HepG2 (cell line): ENCODE measurements at regions not wholly inside any gene's neighbourhood (a gene's known extent, or its start where the extent isn't known, plus 50 kb on each side); places are given as distances from the start of the nearest gene placed in this dataset.

Source experiments
- ATAC-seq: fragments of 200-7000 bp; cut with Tn5 transposase; 3 replicates; pipeline ENCODE4 v1.9.1; 2020; ENCODE audit warnings: mild to moderate bottlenecking, moderate library complexity
- BruUV-seq: library from RNA; stranded (reverse); fragments of 400-500 nt; replicated peaks from 2 replicates; lab custom pipeline; 2021; lab: Mats Ljungman, UMichigan
- CTCF ChIA-PET: fragments of 300-600 bp; formaldehyde crosslinking; extraction: SDS; loops from one replicate; lab custom pipeline; 2021; ENCODE audit warnings: low total read pairs, inconsistent platforms, low intra/inter-chr PET ratio; lab: Yijun Ruan, JAX
- POLR2A ChIA-PET: fragments of 350-600 bp; sonication (Branson Sonifier 250); formaldehyde crosslinking; loops from one replicate; lab custom pipeline; 2020; ENCODE audit warnings: antibody characterized with exemption, inconsistent platforms; lab: Yijun Ruan, JAX
- DNase-seq: peaks from one replicate; pipeline ENCODE4 v3.0.0-alpha.2; 2015; ENCODE audit warnings: low spot score
- FAIRE-seq: peaks from 3 replicates; lab custom pipeline; 2011; peaks lifted over from hg19 to GRCh38; lab: Jason Lieb, UNC
- H2AFZ ChIP-seq: one replicate; pipeline ENCODE4 v1.6.1; 2011; ENCODE audit warnings: low read length, inconsistent platforms
- H3K27ac ChIP-seq: fragments of 300-600 bp; 3 replicates; pipeline ENCODE4 v1.8.0; 2011; ENCODE audit warnings: mixed run types, mild to moderate bottlenecking, mixed read lengths, low read length, inconsistent platforms; ENCODE audit not compliant: insufficient read depth; ENCODE audit errors: extremely low read length
- H3K27me3 ChIP-seq, 2 experiments: fragments of 200-600 bp in 1 of 2; 2 replicates in 1 of 2; 3 replicates in 1 of 2; pipeline versions ENCODE4 v1.6.0 to v1.8.0; 2011; ENCODE audit warnings: low read length in 2 of 2, mild to moderate bottlenecking in 2 of 2, moderate library complexity in 2 of 2, inconsistent platforms in 1 of 2; ENCODE audit not compliant: insufficient read depth in 2 of 2, control insufficient read depth in 1 of 2
- H3K36me3 ChIP-seq, 2 experiments: fragments of 200-600 bp in 1 of 2; replicated peaks in 1 of 2; 2 replicates in 1 of 2; 3 replicates in 1 of 2; pipeline versions ENCODE4 v1.5.1 to v1.8.0; 2011; ENCODE audit warnings: low read length in 2 of 2, inconsistent platforms in 1 of 2; ENCODE audit not compliant: insufficient read depth in 2 of 2, control insufficient read depth in 1 of 2
- H3K4me1 ChIP-seq: 2 replicates; pipeline ENCODE4 v1.5.1; 2012; ENCODE audit warnings: low read length, inconsistent platforms; ENCODE audit not compliant: insufficient read depth
- H3K4me2 ChIP-seq: 2 replicates; pipeline ENCODE4 v1.6.0; 2011; ENCODE audit warnings: low read depth, low read length, inconsistent platforms
- H3K4me3 ChIP-seq, 3 experiments: fragments of 200-600 bp in 1 of 3; sonication (generic), shearing (Covaris generic) in 1 of 3; replicated peaks in 1 of 3; 2 replicates each; pipeline ENCODE4 v1.5.1; 2011 to 2016; ENCODE audit warnings: low read length in 3 of 3, inconsistent platforms in 2 of 3, low read depth in 2 of 3, mild to moderate bottlenecking in 2 of 3, control low read depth in 1 of 3, mixed read lengths in 1 of 3; ENCODE audit not compliant: insufficient read depth in 1 of 3
- H3K79me2 ChIP-seq: one replicate; pipeline ENCODE4 v1.6.1; 2011; ENCODE audit warnings: low read length, inconsistent platforms; ENCODE audit not compliant: insufficient read depth
- H3K9ac ChIP-seq: 2 replicates; pipeline ENCODE4 v1.6.0; 2011; ENCODE audit warnings: mild to moderate bottlenecking, low read depth, low read length, inconsistent platforms; ENCODE audit not compliant: insufficient read depth
- H3K9me3 ChIP-seq: 2 replicates; pipeline ENCODE4 v1.5.1; 2012; ENCODE audit warnings: mild to moderate bottlenecking, low read length
- H4K20me1 ChIP-seq: 2 replicates; pipeline ENCODE4 v1.6.0; 2011; ENCODE audit warnings: inconsistent platforms, mild to moderate bottlenecking, low read length, moderate library complexity; ENCODE audit not compliant: insufficient read depth
- EZH2 ChIP-seq: conservative IDR thresholded peaks from 2 replicates; pipeline ENCODE4 v1.6.1; 2012; ENCODE audit warnings: mild to moderate bottlenecking, low read depth, low read length, moderate library complexity
- GATAD1 ChIP-seq: IDR thresholded peaks from 2 replicates; pipeline ENCODE4 v1.6.1; 2016; ENCODE audit warnings: missing genetic modification reagents, missing compliant biosample characterization
- HDAC2 ChIP-seq: sonication (generic); formaldehyde crosslinking; IDR thresholded peaks from 2 replicates; pipeline ENCODE4 v1.4.0; 2020; ENCODE audit warnings: missing genetic modification reagents
- HIVEP1 ChIP-seq: sonication (generic); formaldehyde crosslinking; IDR thresholded peaks from 2 replicates; pipeline ENCODE4 v1.4.0; 2020; ENCODE audit warnings: mild to moderate bottlenecking, missing genetic modification reagents
- HNRNPUL1 ChIP-seq: fragments of 200-400 bp; formaldehyde crosslinking; IDR thresholded peaks from 2 replicates; pipeline ENCODE4 v1.6.1; 2017; ENCODE audit warnings: low read depth, mild to moderate bottlenecking, low read length, moderate library complexity
- MAZ ChIP-seq, 2 experiments: sonication (generic) in 1 of 2; formaldehyde crosslinking in 1 of 2; IDR thresholded peaks; 2 replicates each; pipeline versions ENCODE4 v1.5.0 to v1.6.1; 2012 to 2020; ENCODE audit warnings: low read depth in 2 of 2, mild to moderate bottlenecking in 2 of 2, borderline replicate concordance in 1 of 2, improper control_type of control experiment in 1 of 2, low read length in 1 of 2, missing genetic modification reagents in 1 of 2, moderate library complexity in 1 of 2
- NONO ChIP-seq, 2 experiments: fragments of 450-650 bp in 1 of 2; sonication (generic) in 1 of 2; formaldehyde crosslinking in 1 of 2; IDR thresholded peaks in 1 of 2; conservative IDR thresholded peaks in 1 of 2; 2 replicates each; pipeline versions ENCODE4 v1.6.1 to v1.8.0; 2017 to 2022; ENCODE audit warnings: mild to moderate bottlenecking in 1 of 2, missing genetic modification reagents in 1 of 2, moderate library complexity in 1 of 2
- PCBP2 ChIP-seq: fragments of 200-400 bp; formaldehyde crosslinking; optimal IDR thresholded peaks from 2 replicates; pipeline ENCODE3; 2018; ENCODE audit warnings: low read length, low read depth; ENCODE audit not compliant: poor library complexity, severe bottlenecking
- RXRB ChIP-seq: IDR thresholded peaks from 2 replicates; pipeline ENCODE4 v1.6.1; 2016; ENCODE audit warnings: borderline replicate concordance, missing genetic modification reagents, missing compliant biosample characterization
- SOX5 ChIP-seq: IDR thresholded peaks from 2 replicates; pipeline ENCODE4 v1.6.1; 2016; ENCODE audit warnings: borderline replicate concordance
- SRSF1 ChIP-seq: fragments of 200-400 bp; formaldehyde crosslinking; optimal IDR thresholded peaks from 2 replicates; pipeline ENCODE3; 2017; ENCODE audit warnings: mild to moderate bottlenecking, low read depth, low read length, moderate library complexity
- ZNF17 ChIP-seq: sonication (generic); formaldehyde crosslinking; IDR thresholded peaks from 2 replicates; pipeline ENCODE4 v1.5.0; 2020; ENCODE audit warnings: mild to moderate bottlenecking, missing genetic modification reagents
- ZNF24 ChIP-seq: fragments of 450-650 bp; IDR thresholded peaks from 2 replicates; pipeline ENCODE4 v1.6.1; 2017; ENCODE audit warnings: antibody characterized with exemption, mild to moderate bottlenecking
- ZNF296 ChIP-seq: sonication (generic); formaldehyde crosslinking; conservative IDR thresholded peaks from 2 replicates; pipeline ENCODE4 v1.5.0; 2020; ENCODE audit warnings: mild to moderate bottlenecking, missing genetic modification reagents
- ZNF547 ChIP-seq: sonication (generic); formaldehyde crosslinking; IDR thresholded peaks from 2 replicates; pipeline ENCODE4 v1.5.1; 2020; ENCODE audit warnings: mild to moderate bottlenecking, missing genetic modification reagents
- ZNF766 ChIP-seq: sonication (generic); formaldehyde crosslinking; IDR thresholded peaks from 2 replicates; pipeline ENCODE4 v1.5.0; 2020; ENCODE audit warnings: missing genetic modification reagents, borderline replicate concordance
- ZNF879 ChIP-seq: sonication (generic); formaldehyde crosslinking; IDR thresholded peaks from 2 replicates; pipeline ENCODE4 v1.8.1; 2023; ENCODE audit warnings: missing genetic modification reagents
- WGBS: methylation state at CpG from one replicate; pipeline ENCODE4 v1.1.6; 2017; ENCODE audit warnings: low lambda C conversion rate; 5-methylcytosine and 5-hydroxymethylcytosine counted together
- in situ Hi-C: cut with HindIII; loops from 2 replicates; pipeline ENCODE4 v1.10.0; 2017; ENCODE audit warnings: low pct_unique_long_range_greater_than_20kb; ENCODE audit not compliant: extremely low pct_ligation_motif_present
- intact Hi-C: fragments of 100-400 bp; cut with micrococcal nuclease; formaldehyde crosslinking; loops from one replicate; pipeline ENCODE4 v1.10.0; 2022; ENCODE audit not compliant: unreplicated experiment
- TF ChIP-seq, protein P1 (sequence below), 2 experiments: sonication (generic) in 1 of 2; formaldehyde crosslinking in 1 of 2; IDR thresholded peaks; 2 replicates each; pipeline versions ENCODE4 v1.4.0 to v1.6.1; 2018 to 2020; ENCODE audit warnings: missing genetic modification reagents in 2 of 2, borderline replicate concordance in 1 of 2, low read depth in 1 of 2, mild to moderate bottlenecking in 1 of 2, missing biosample characterization in 1 of 2

DNA sequence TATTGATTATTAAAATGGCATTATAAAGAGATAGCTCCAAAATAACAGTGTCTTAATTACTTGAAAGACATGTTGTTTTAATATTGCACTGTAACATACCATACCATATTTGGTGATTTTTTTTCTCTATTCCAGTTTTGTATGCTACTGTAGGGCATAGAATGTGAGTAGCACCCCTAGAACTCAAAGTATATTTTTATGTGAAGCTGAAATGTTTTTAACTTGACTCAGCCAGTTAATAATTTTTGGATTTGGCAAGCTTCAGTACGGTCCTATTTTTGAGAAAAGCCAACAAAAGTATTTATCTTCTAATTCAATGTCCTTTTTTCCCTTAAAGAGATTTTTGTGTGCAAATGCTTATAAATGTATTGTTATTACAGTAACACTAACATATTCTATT lies 593.8 kb downstream of the USP25 start:
- in situ Hi-C loops = no loop called here
- no peak for FAIRE-seq
- Histone ChIP-seq H3K4me1 (no peaks in the 10 kb centered on the region), H3K9ac (no peak overlapping the region), H3K9me3 (no peaks in the 10 kb centered on the region), H3K4me2 (no peak overlapping the region), H4K20me1 (no peaks in the 10 kb centered on the region), H3K79me2 (no peaks in the 10 kb centered on the region), H3K4me3 (no peak overlapping the region), H3K27me3 (no peaks in the 10 kb centered on the region), H3K27ac (no peak overlapping the region), H2AFZ (no peak overlapping the region), H3K36me3 (no peaks in the 10 kb centered on the region)
- ATAC-seq = no peak
- POLR2A ChIA-PET = no interaction called here
- intact Hi-C loops = no loop called here
- DNase-seq = no peak
- no peak for TF ChIP-seq ZNF547 (CRISPR knock-in tag)
- no peak for TF ChIP-seq MAZ (IDR thresholded peaks at IDR 0.05; ENCODE audit: borderline replicate concordance, low read depth, low read length)
- no peak for TF ChIP-seq MAZ (CRISPR knock-in tag; IDR thresholded peaks at IDR 0.05; ENCODE audit: low read depth)
- no peak for TF ChIP-seq HNRNPUL1
- TF ChIP-seq SOX5 (CRISPR knock-in tag) = no peak
- TF ChIP-seq PCBP2 = no peak
- TF ChIP-seq GATAD1 (CRISPR knock-in tag) = no peak
- TF ChIP-seq SRSF1 = no peak
- TF ChIP-seq ZNF879 (CRISPR knock-in tag) = no peak
- no peak for TF ChIP-seq EZH2
- TF ChIP-seq ZNF766 (CRISPR knock-in tag) = no peak
- no peak for TF ChIP-seq HDAC2 (CRISPR knock-in tag)
- TF ChIP-seq RXRB (CRISPR knock-in tag) = no peak
- no peak for TF ChIP-seq HIVEP1 (CRISPR knock-in tag)
- no peak for TF ChIP-seq ZNF17 (CRISPR knock-in tag)
- no peak for TF ChIP-seq NONO (IDR thresholded peaks at IDR 0.05)
- TF ChIP-seq NONO (CRISPR knock-in tag; conservative IDR thresholded peaks at IDR 0.05) = no peak
- TF ChIP-seq, protein P1, sequence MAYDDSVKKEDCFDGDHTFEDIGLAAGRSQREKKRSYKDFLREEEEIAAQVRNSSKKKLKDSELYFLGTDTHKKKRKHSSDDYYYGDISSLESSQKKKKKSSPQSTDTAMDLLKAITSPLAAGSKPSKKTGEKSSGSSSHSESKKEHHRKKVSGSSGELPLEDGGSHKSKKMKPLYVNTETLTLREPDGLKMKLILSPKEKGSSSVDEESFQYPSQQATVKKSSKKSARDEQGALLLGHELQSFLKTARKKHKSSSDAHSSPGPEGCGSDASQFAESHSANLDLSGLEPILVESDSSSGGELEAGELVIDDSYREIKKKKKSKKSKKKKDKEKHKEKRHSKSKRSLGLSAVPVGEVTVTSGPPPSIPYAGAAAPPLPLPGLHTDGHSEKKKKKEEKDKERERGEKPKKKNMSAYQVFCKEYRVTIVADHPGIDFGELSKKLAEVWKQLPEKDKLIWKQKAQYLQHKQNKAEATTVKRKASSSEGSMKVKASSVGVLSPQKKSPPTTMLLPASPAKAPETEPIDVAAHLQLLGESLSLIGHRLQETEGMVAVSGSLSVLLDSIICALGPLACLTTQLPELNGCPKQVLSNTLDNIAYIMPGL (CRISPR knock-in tag; IDR thresholded peaks at IDR 0.05; ENCODE audit: borderline replicate concordance in 1 of 2, low read depth in 1 of 2) = no peak
- TF ChIP-seq ZNF296 (CRISPR knock-in tag) = no peak
- no peak for TF ChIP-seq ZNF24
- WGBS = 0% methylated on average over 1 of the region's 1 CpG
- no TSS peak for BruUV-seq
- CTCF ChIA-PET = no interaction called here
